OCI-LY7 (cell line): ENCODE measurements at regions not wholly inside any gene's neighbourhood (a gene's known extent, or its start where the extent isn't known, plus 50 kb on each side); places are given as distances from the start of the nearest gene placed in this dataset.
"Not testable (repeated sequence)": the region's sequence is repeated elsewhere in the genome, so short reads cannot be mapped to it uniquely, and the experiment has no call there.

Experiments
- BruUV-seq: library from RNA; stranded (reverse); fragments of 400-500 nt; replicated peaks from 2 replicates; lab custom pipeline; 2021; lab: Mats Ljungman, UMichigan
- CTCF ChIA-PET: fragments of 300-600 bp; sonication (Branson Sonifier 250); formaldehyde crosslinking; loops from one replicate; lab custom pipeline; 2022; ENCODE audit warnings: antibody characterized with exemption; ENCODE audit not compliant: unreplicated experiment; lab: Charles Lee
- POLR2A ChIA-PET: fragments of 300-600 bp; sonication (Branson Sonifier 250); formaldehyde crosslinking; loops from one replicate; lab custom pipeline; 2022; ENCODE audit warnings: antibody characterized with exemption; lab: Charles Lee
- DNase-seq: peaks from one replicate; pipeline ENCODE4 v3.0.0-alpha.2; 2015; ENCODE audit warnings: low spot score
- H2AFZ ChIP-seq: fragments of 200-600 bp; sonication (generic), shearing (Covaris generic); 2 replicates; pipeline ENCODE4 v1.6.1; 2014; ENCODE audit warnings: mild to moderate bottlenecking, antibody characterized with exemption, low read length, moderate library complexity
- H3K27ac ChIP-seq: fragments of 200-600 bp; sonication (generic); 2 replicates; pipeline ENCODE4 v1.5.1; 2014; ENCODE audit warnings: mixed run types, low read depth, mild to moderate bottlenecking, moderate library complexity, low read length, inconsistent platforms; ENCODE audit not compliant: poor library complexity, severe bottlenecking
- H3K36me3 ChIP-seq: fragments of 200-600 bp; sonication (generic); 2 replicates; pipeline ENCODE4 v1.6.1; 2014; ENCODE audit warnings: mild to moderate bottlenecking, antibody characterized with exemption, low read length, moderate library complexity, mixed read lengths; ENCODE audit not compliant: insufficient read depth
- H3K4me1 ChIP-seq: fragments of 200-600 bp; sonication (generic); 2 replicates; pipeline ENCODE4 v1.5.1; 2014; ENCODE audit warnings: mild to moderate bottlenecking, low read length; ENCODE audit not compliant: insufficient read depth, poor library complexity, severe bottlenecking
- H3K4me2 ChIP-seq: fragments of 200-600 bp; sonication (generic); 2 replicates; pipeline ENCODE4 v1.6.1; 2014; ENCODE audit warnings: mild to moderate bottlenecking, low read length
- H3K4me3 ChIP-seq: fragments of 200-600 bp; sonication (generic); 2 replicates; pipeline ENCODE4 v1.5.1; 2014; ENCODE audit warnings: mild to moderate bottlenecking, low read depth, low read length; ENCODE audit not compliant: poor library complexity, severe bottlenecking
- H3K79me2 ChIP-seq: fragments of 200-600 bp; sonication (generic); 2 replicates; pipeline ENCODE4 v1.6.1; 2016; ENCODE audit warnings: low read depth, mild to moderate bottlenecking, low read length, moderate library complexity, mixed read lengths; ENCODE audit not compliant: insufficient read depth
- H3K9me2 ChIP-seq: fragments of 200-600 bp; sonication (generic); 2 replicates; pipeline ENCODE4 v1.6.1; 2016; ENCODE audit warnings: mild to moderate bottlenecking, low read length, mixed read lengths; ENCODE audit not compliant: insufficient read depth
- H3K9me3 ChIP-seq: fragments of 200-600 bp; sonication (generic); 2 replicates; pipeline ENCODE4 v1.6.1; 2014; ENCODE audit warnings: mild to moderate bottlenecking, mixed run types, low read length, mixed read lengths
- H4K20me1 ChIP-seq: fragments of 200-600 bp; sonication (generic); 2 replicates; pipeline ENCODE4 v1.6.1; 2014; ENCODE audit warnings: mild to moderate bottlenecking, antibody characterized with exemption, low read length, moderate library complexity, mixed read lengths; ENCODE audit not compliant: insufficient read depth
- CTCF ChIP-seq: fragments of 200-600 bp; sonication (generic); conservative IDR thresholded peaks from 2 replicates; pipeline ENCODE4 v1.5.1; 2014; ENCODE audit warnings: mild to moderate bottlenecking, antibody characterized with exemption, low read length, moderate library complexity, mixed read lengths
- EZH2phosphoT487 ChIP-seq: fragments of 200-600 bp; sonication (generic); IDR thresholded peaks from 2 replicates; pipeline ENCODE4 v1.6.1; 2018; ENCODE audit warnings: low read depth, borderline replicate concordance, mild to moderate bottlenecking, mixed run types, antibody characterized with exemption, low read length, moderate library complexity, mixed read lengths
- intact Hi-C: fragments of 100-400 bp; cut with micrococcal nuclease; formaldehyde crosslinking; loops from one replicate; pipeline ENCODE4 v1.10.0; 2022; ENCODE audit not compliant: unreplicated experiment

- CTCF ChIA-PET = no interaction called here
- no TSS peak for BruUV-seq
Observed at GRCh38 chr1:47501069-47501468, 63.2 kb downstream of the FOXD2 start.

GRCh38 chr1:47502746-47503370 is 65.0 kb downstream of the FOXD2 start:
- TF ChIP-seq EZH2phosphoT487 (no peak), CTCF (no peak)
- Histone ChIP-seq H2AFZ (no peak overlapping the region), H3K4me1 (no peaks in the 10 kb centered on the region), H3K36me3 (no peaks in the 10 kb centered on the region), H3K4me3 (no peak overlapping the region), H4K20me1 (no peaks in the 10 kb centered on the region), H3K9me3 (no peaks in the 10 kb centered on the region), H3K4me2 (no peak overlapping the region), H3K79me2 (no peaks in the 10 kb centered on the region), H3K9me2 (no peaks in the 10 kb centered on the region), H3K27ac (no peak overlapping the region)
- intact Hi-C loops = no loop called here
- CTCF ChIA-PET = no interaction called here
- no peak for DNase-seq
- POLR2A ChIA-PET = no interaction called here
- BruUV-seq = no TSS peak

More at GRCh38 chr1:47501069-47501468, 63.2 kb downstream of the FOXD2 start:
- DNase-seq = no peak
- H4K20me1 ChIP-seq = no peaks in the 10 kb centered on the region
- no peak overlapping the region for H2AFZ ChIP-seq
- POLR2A ChIA-PET = interaction anchor here (0.6 kb wide), 1 partner anchor 230 kb away, joined by 3 read pairs; no protein-coding TSS in a partner anchor
- no peak for TF ChIP-seq CTCF
- TF ChIP-seq EZH2phosphoT487 = no peak
- no peak overlapping the region for H3K27ac ChIP-seq
- H3K4me3 ChIP-seq = no peak overlapping the region
- H3K79me2 ChIP-seq = no peaks in the 10 kb centered on the region
- H3K9me2 ChIP-seq = no peaks in the 10 kb centered on the region
- H3K36me3 ChIP-seq = no peaks in the 10 kb centered on the region
- intact Hi-C loops = no loop called here
- no peak overlapping the region for H3K4me2 ChIP-seq
- no peaks in the 10 kb centered on the region for H3K4me1 ChIP-seq
- no peaks in the 10 kb centered on the region for H3K9me3 ChIP-seq

- H2AFZ ChIP-seq, H3K36me3 ChIP-seq, H3K4me3 ChIP-seq, H4K20me1 ChIP-seq, intact Hi-C loops, H3K9me3 ChIP-seq, POLR2A ChIA-PET, H3K27ac ChIP-seq, DNase-seq, H3K4me1 ChIP-seq, BruUV-seq, H3K79me2 ChIP-seq, H3K4me2 ChIP-seq, CTCF ChIA-PET, H3K9me2 ChIP-seq: not testable (repeated sequence)
Observed at GRCh38 chr1:47504840-47505239, 67.0 kb downstream of the FOXD2 start.
